ENCODE measurements at regions not wholly inside any gene's neighbourhood (a gene's known extent, or its start where the extent isn't known, plus 50 kb on each side); places are given as distances from the start of the nearest gene placed in this dataset.
A peak's percentile ranks its signal among the peaks of the same experiment; 100 is the strongest.

GRCh38 chr1:67489643-67490042 lies 59.4 kb upstream of the SERBP1 start:
- TF ChIP-seq CTCF (IDR thresholded peaks at IDR 0.05) (peak in 4 of 6 experiments; percentile 12 to 23 (median 19)), POLR2A (IDR thresholded peaks at IDR 0.05) (no peak)

Data from thyroid gland (tissue), 4 donors.